IMR-90 (cell line): ENCODE measurements at regions not wholly inside any gene's neighbourhood (a gene's known extent, or its start where the extent isn't known, plus 50 kb on each side); places are given as distances from the start of the nearest gene placed in this dataset.

Experiments
- ATAC-seq: fragments of 200-7000 bp; cut with Tn5 transposase; 2 replicates; pipeline ENCODE4 v1.9.1; 2020; ENCODE audit warnings: low read depth, mild to moderate bottlenecking, moderate library complexity
- BruUV-seq: library from RNA; stranded (reverse); fragments of 400-500 nt; replicated peaks from 2 replicates; lab custom pipeline; 2021; lab: Mats Ljungman, UMichigan
- CTCF ChIA-PET: fragments of 300-600 bp; formaldehyde crosslinking; extraction: SDS; loops from one replicate; lab custom pipeline; 2021; ENCODE audit warnings: antibody characterized with exemption; lab: Yijun Ruan, JAX
- POLR2A ChIA-PET: fragments of 300-600 bp; sonication (Branson Sonifier 250); formaldehyde crosslinking; loops from one replicate; lab custom pipeline; 2022; ENCODE audit warnings: antibody characterized with exemption; ENCODE audit not compliant: unreplicated experiment; lab: Charles Lee
- DNase-seq: peaks from one replicate; pipeline ENCODE4 v3.0.0; 2013
- H2AFZ ChIP-seq: replicated peaks from 2 replicates; pipeline ENCODE3; 2013; ENCODE audit warnings: low read length, mild to moderate bottlenecking; ENCODE audit not compliant: poor library complexity
- H2AK5ac ChIP-seq: 2 replicates; pipeline ENCODE4 v1.6.1; 2013; ENCODE audit warnings: low read depth, low read length, inconsistent platforms
- H2AK9ac ChIP-seq: replicated peaks from 2 replicates; pipeline ENCODE3; 2013; ENCODE audit warnings: mild to moderate bottlenecking, low read depth, low read length, moderate library complexity; ENCODE audit not compliant: poor library complexity
- H2BK120ac ChIP-seq: 2 replicates; pipeline ENCODE4 v1.6.1; 2013; ENCODE audit warnings: low read depth, low read length, inconsistent platforms
- H2BK15ac ChIP-seq: 3 replicates; pipeline ENCODE4 v1.6.1; 2013; ENCODE audit warnings: low read depth, low read length, inconsistent platforms
- H2BK20ac ChIP-seq: 2 replicates; pipeline ENCODE4 v1.6.1; 2013; ENCODE audit warnings: low read depth, mild to moderate bottlenecking, inconsistent platforms, low read length, moderate library complexity
- H2BK5ac ChIP-seq: 2 replicates; pipeline ENCODE4 v1.6.1; 2013; ENCODE audit warnings: mild to moderate bottlenecking, low read depth, low read length, inconsistent platforms; ENCODE audit not compliant: poor library complexity, severe bottlenecking
- H3K14ac ChIP-seq: replicated peaks from 2 replicates; pipeline ENCODE4 v1.6.1; 2013; ENCODE audit warnings: low read depth, low read length, inconsistent platforms
- H3K18ac ChIP-seq: 2 replicates; pipeline ENCODE4 v1.6.1; 2013; ENCODE audit warnings: low read depth, low read length, control low read depth
- H3K23ac ChIP-seq: 2 replicates; pipeline ENCODE4 v1.6.1; 2013; ENCODE audit warnings: low read depth, low read length, inconsistent platforms
- H3K27ac ChIP-seq: 2 replicates; pipeline ENCODE4 v1.5.1; 2013; ENCODE audit warnings: mild to moderate bottlenecking, control low read depth, low read length; ENCODE audit not compliant: insufficient read depth
- H3K27me3 ChIP-seq: 2 replicates; pipeline ENCODE4 v1.6.1; 2013; ENCODE audit warnings: low read length; ENCODE audit not compliant: control insufficient read depth, insufficient read depth
- H3K36me3 ChIP-seq: 2 replicates; pipeline ENCODE4 v1.6.1; 2013; ENCODE audit warnings: low read length, mixed read lengths; ENCODE audit not compliant: control insufficient read depth, insufficient read depth
- H3K4ac ChIP-seq: 2 replicates; pipeline ENCODE4 v1.6.1; 2013; ENCODE audit warnings: low read depth, low read length, inconsistent platforms
- H3K4me1 ChIP-seq: 2 replicates; pipeline ENCODE4 v1.6.1; 2013; ENCODE audit warnings: low read length, mixed read lengths; ENCODE audit not compliant: control insufficient read depth, insufficient read depth
- H3K4me2 ChIP-seq: 2 replicates; pipeline ENCODE4 v1.6.1; 2013; ENCODE audit warnings: low read depth, mild to moderate bottlenecking, control low read depth, low read length, moderate library complexity
- H3K4me3 ChIP-seq: 2 replicates; pipeline ENCODE4 v1.5.1; 2013; ENCODE audit warnings: low read depth, mild to moderate bottlenecking, control low read depth, low read length, moderate library complexity; ENCODE audit not compliant: insufficient read depth
- H3K56ac ChIP-seq: 2 replicates; pipeline ENCODE4 v1.6.1; 2013; ENCODE audit warnings: low read length, inconsistent platforms; ENCODE audit not compliant: insufficient read depth; ENCODE audit errors: extremely low read depth
- H3K79me1 ChIP-seq, 2 experiments: 2 replicates each; pipeline ENCODE4 v1.6.1; 2013; ENCODE audit warnings: low read length in 2 of 2, inconsistent platforms in 1 of 2, low read depth in 1 of 2
- H3K9ac ChIP-seq: 2 replicates; pipeline ENCODE4 v1.6.1; 2013; ENCODE audit warnings: low read depth, low read length, control low read depth
- H3K9me1 ChIP-seq: 2 replicates; pipeline ENCODE4 v1.6.1; 2013; ENCODE audit warnings: low read length, inconsistent platforms; ENCODE audit not compliant: insufficient read depth
- H3K9me3 ChIP-seq: 2 replicates; pipeline ENCODE4 v1.6.1; 2013; ENCODE audit warnings: low read length; ENCODE audit not compliant: control insufficient read depth, insufficient read depth
- H4K20me1 ChIP-seq: 2 replicates; pipeline ENCODE4 v1.6.1; 2013; ENCODE audit warnings: low read length, inconsistent platforms; ENCODE audit not compliant: insufficient read depth
- H4K5ac ChIP-seq: 2 replicates; pipeline ENCODE4 v1.6.1; 2013; ENCODE audit warnings: mild to moderate bottlenecking, low read depth, low read length, control low read depth
- H4K8ac ChIP-seq, 2 experiments: 2 replicates each; pipeline ENCODE4 v1.6.1; 2013; ENCODE audit warnings: low read depth in 2 of 2, low read length in 2 of 2, control low read depth in 1 of 2, inconsistent platforms in 1 of 2
- H4K91ac ChIP-seq: 2 replicates; pipeline ENCODE4 v1.6.1; 2013; ENCODE audit warnings: low read depth, low read length, inconsistent platforms; ENCODE audit not compliant: insufficient read depth
- BHLHE40 ChIP-seq: fragments of 150-350 bp; IDR thresholded peaks from 2 replicates; pipeline ENCODE4 v1.6.1; 2016; ENCODE audit warnings: mild to moderate bottlenecking, low read depth, low read length
- CEBPB ChIP-seq: IDR thresholded peaks from 2 replicates; pipeline ENCODE4 v1.6.1; 2012; ENCODE audit warnings: low read depth, low read length, improper control_type of control experiment
- CHD1 ChIP-seq: IDR thresholded peaks from 2 replicates; pipeline ENCODE4 v1.6.1; 2012; ENCODE audit warnings: low read depth, low read length, improper control_type of control experiment
- FOS ChIP-seq: fragments of 150-350 bp; IDR thresholded peaks from 2 replicates; pipeline ENCODE4 v1.6.1; 2016; ENCODE audit warnings: low read depth, low read length
- MAFK ChIP-seq: IDR thresholded peaks from 2 replicates; pipeline ENCODE4 v1.6.1; 2012; ENCODE audit warnings: low read depth, low read length, improper control_type of control experiment
- MAZ ChIP-seq: IDR thresholded peaks from 2 replicates; pipeline ENCODE4 v1.6.1; 2012; ENCODE audit warnings: low read depth, mild to moderate bottlenecking, low read length, improper control_type of control experiment, moderate library complexity, borderline replicate concordance
- MXI1 ChIP-seq: IDR thresholded peaks from 2 replicates; pipeline ENCODE4 v1.6.1; 2012; ENCODE audit warnings: low read depth, mild to moderate bottlenecking, low read length, moderate library complexity, borderline replicate concordance
- NFE2L2 ChIP-seq: fragments of 150-350 bp; IDR thresholded peaks from 2 replicates; pipeline ENCODE4 v1.6.1; 2016; ENCODE audit warnings: low read depth, mild to moderate bottlenecking, low read length
- POLR2A ChIP-seq: IDR thresholded peaks from 2 replicates; pipeline ENCODE4 v1.6.1; 2012; ENCODE audit warnings: mild to moderate bottlenecking, low read depth, low read length
- RAD21 ChIP-seq: IDR thresholded peaks from 2 replicates; pipeline ENCODE4 v1.6.1; 2012; ENCODE audit warnings: low read length, improper control_type of control experiment
- RCOR1 ChIP-seq: IDR thresholded peaks from 2 replicates; pipeline ENCODE4 v1.6.1; 2012; ENCODE audit warnings: mild to moderate bottlenecking, low read length, improper control_type of control experiment; ENCODE audit not compliant: insufficient replicate concordance
- RFX5 ChIP-seq: IDR thresholded peaks from 2 replicates; pipeline ENCODE4 v1.8.0; 2012; ENCODE audit warnings: low read depth, mild to moderate bottlenecking, low read length, moderate library complexity
- SMC3 ChIP-seq: fragments of 150-350 bp; IDR thresholded peaks from 2 replicates; pipeline ENCODE4 v1.6.1; 2016; ENCODE audit warnings: low read depth, mild to moderate bottlenecking, antibody characterized with exemption, low read length, moderate library complexity
- WGBS, 2 experiments: methylation state at CpG; one replicate each; pipeline versions ENCODE4 v1.1.5 to v1.1.7; 2013; ENCODE audit warnings: missing lambda C conversion rate in 2 of 2; ENCODE audit not compliant: insufficient read length in 1 of 2; ENCODE audit errors: extremely low coverage in 2 of 2; 5-methylcytosine and 5-hydroxymethylcytosine counted together
- dilution Hi-C: fragments of 300-500 bp; cut with HindIII; formaldehyde crosslinking; loops from one replicate; pipeline ENCODE4 v1.14.3; 2018; ENCODE audit warnings: low sequenced_read_pairs; ENCODE audit not compliant: unreplicated experiment
- in situ Hi-C: fragments of 300-500 bp; cut with MboI; formaldehyde crosslinking; loops from 3 replicates; pipeline ENCODE4 v1.14.3; 2019; ENCODE audit warnings: low sequenced_read_pairs, inconsistent platforms, mixed read lengths
- intact Hi-C: fragments of 100-400 bp; cut with micrococcal nuclease; formaldehyde crosslinking; loops from 2 replicates; pipeline ENCODE4 v1.10.0; 2022
- TF ChIP-seq, protein P1 (sequence below): fragments of 150-350 bp; IDR thresholded peaks from 2 replicates; pipeline ENCODE4 v1.6.1; 2017; ENCODE audit warnings: mild to moderate bottlenecking, antibody characterized with exemption, low read length, low read depth
- TF ChIP-seq, protein P2 (sequence below): conservative IDR thresholded peaks from 2 replicates; pipeline ENCODE4 v1.5.1; 2012; ENCODE audit warnings: mild to moderate bottlenecking, low read depth, low read length, improper control_type of control experiment
- TF ChIP-seq, protein P3 (sequence below): fragments of 150-350 bp; IDR thresholded peaks from 2 replicates; pipeline ENCODE4 v1.6.1; 2016; ENCODE audit warnings: low read depth, mild to moderate bottlenecking, low read length, moderate library complexity, borderline replicate concordance

GRCh38 chr5:166726406-166726805 lies 1565.0 kb upstream of the WWC1 start:
- no CpG with 5 or more reads among the region's 1 CpG for WGBS, 2 experiments
- no peak for ATAC-seq
- H2AK9ac ChIP-seq: no peak overlapping the region

More at GRCh38 chr5:166726406-166726805, 1565.0 kb upstream of the WWC1 start:
- Histone ChIP-seq H2BK120ac (no peak overlapping the region), H3K4me3 (no peak overlapping the region), H3K9me1 (no peaks in the 10 kb centered on the region), H2BK20ac (no peak overlapping the region), H3K36me3 (no peaks in the 10 kb centered on the region), H3K27ac (no peak overlapping the region), H3K4me1 (no peaks in the 10 kb centered on the region), H2AK5ac (no peak overlapping the region), H4K91ac (no peak overlapping the region), H4K20me1 (no peaks in the 10 kb centered on the region), H3K56ac (no peak overlapping the region), H3K4me2 (no peak overlapping the region), H2AFZ (no peak overlapping the region), H3K4ac (no peak overlapping the region), H3K9me3 (peaks cover 9% of the 10 kb centered on the region; the same call in 1 of the 2 replicates), H3K23ac (no peak overlapping the region), H3K14ac (no peak overlapping the region), H3K79me1 (no peaks in the 10 kb centered on the region), H4K5ac (no peak overlapping the region), H3K9ac (no peak overlapping the region), H2BK5ac (no peak overlapping the region), H3K27me3 (no peaks in the 10 kb centered on the region), H3K18ac (no peak overlapping the region), H2BK15ac (no peak overlapping the region), H4K8ac (no peak overlapping the region)
- DNase-seq: no peak
- no TSS peak for BruUV-seq
- CTCF ChIA-PET: no interaction called here
- POLR2A ChIA-PET: no interaction called here
- in situ Hi-C loops: no loop called here
- dilution Hi-C loops: no loop called here
- TF ChIP-seq, protein P1, sequence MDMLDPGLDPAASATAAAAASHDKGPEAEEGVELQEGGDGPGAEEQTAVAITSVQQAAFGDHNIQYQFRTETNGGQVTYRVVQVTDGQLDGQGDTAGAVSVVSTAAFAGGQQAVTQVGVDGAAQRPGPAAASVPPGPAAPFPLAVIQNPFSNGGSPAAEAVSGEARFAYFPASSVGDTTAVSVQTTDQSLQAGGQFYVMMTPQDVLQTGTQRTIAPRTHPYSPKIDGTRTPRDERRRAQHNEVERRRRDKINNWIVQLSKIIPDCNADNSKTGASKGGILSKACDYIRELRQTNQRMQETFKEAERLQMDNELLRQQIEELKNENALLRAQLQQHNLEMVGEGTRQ: no peak
- TF ChIP-seq SMC3: no peak
- TF ChIP-seq CHD1: no peak
- no peak for TF ChIP-seq FOS
- TF ChIP-seq MAFK: no peak
- no peak for TF ChIP-seq POLR2A
- TF ChIP-seq RFX5: no peak
- TF ChIP-seq, protein P2, sequence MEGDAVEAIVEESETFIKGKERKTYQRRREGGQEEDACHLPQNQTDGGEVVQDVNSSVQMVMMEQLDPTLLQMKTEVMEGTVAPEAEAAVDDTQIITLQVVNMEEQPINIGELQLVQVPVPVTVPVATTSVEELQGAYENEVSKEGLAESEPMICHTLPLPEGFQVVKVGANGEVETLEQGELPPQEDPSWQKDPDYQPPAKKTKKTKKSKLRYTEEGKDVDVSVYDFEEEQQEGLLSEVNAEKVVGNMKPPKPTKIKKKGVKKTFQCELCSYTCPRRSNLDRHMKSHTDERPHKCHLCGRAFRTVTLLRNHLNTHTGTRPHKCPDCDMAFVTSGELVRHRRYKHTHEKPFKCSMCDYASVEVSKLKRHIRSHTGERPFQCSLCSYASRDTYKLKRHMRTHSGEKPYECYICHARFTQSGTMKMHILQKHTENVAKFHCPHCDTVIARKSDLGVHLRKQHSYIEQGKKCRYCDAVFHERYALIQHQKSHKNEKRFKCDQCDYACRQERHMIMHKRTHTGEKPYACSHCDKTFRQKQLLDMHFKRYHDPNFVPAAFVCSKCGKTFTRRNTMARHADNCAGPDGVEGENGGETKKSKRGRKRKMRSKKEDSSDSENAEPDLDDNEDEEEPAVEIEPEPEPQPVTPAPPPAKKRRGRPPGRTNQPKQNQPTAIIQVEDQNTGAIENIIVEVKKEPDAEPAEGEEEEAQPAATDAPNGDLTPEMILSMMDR: no peak
- TF ChIP-seq MXI1: no peak
- no peak for TF ChIP-seq RAD21
- TF ChIP-seq MAZ: no peak
- no peak for TF ChIP-seq BHLHE40
- TF ChIP-seq CEBPB: no peak
- no peak for TF ChIP-seq RCOR1
- TF ChIP-seq NFE2L2: no peak
- TF ChIP-seq, protein P3, sequence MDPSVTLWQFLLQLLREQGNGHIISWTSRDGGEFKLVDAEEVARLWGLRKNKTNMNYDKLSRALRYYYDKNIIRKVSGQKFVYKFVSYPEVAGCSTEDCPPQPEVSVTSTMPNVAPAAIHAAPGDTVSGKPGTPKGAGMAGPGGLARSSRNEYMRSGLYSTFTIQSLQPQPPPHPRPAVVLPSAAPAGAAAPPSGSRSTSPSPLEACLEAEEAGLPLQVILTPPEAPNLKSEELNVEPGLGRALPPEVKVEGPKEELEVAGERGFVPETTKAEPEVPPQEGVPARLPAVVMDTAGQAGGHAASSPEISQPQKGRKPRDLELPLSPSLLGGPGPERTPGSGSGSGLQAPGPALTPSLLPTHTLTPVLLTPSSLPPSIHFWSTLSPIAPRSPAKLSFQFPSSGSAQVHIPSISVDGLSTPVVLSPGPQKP: no peak
- intact Hi-C loops: no loop called here
